Esophagus muscularis mucosa (tissue), 4 donors: ENCODE measurements at regions not wholly inside any gene's neighbourhood (a gene's known extent, or its start where the extent isn't known, plus 50 kb on each side); places are given as distances from the start of the nearest gene placed in this dataset.

Experiments
- DNase-seq: peaks from one replicate; pipeline ENCODE4 v3.0.0-alpha.2; 2017; ENCODE audit errors: extremely low spot score
- H3K27ac ChIP-seq, 4 donors: fragments of 200-600 bp; sonication (generic); replicated peaks in 1 of 4; 1 replicate in 3 of 4; 2 replicates in 1 of 4; pipeline ENCODE4 v1.5.1; 2016 to 2019; ENCODE audit warnings: mild to moderate bottlenecking in 1 of 4
- H3K27me3 ChIP-seq, 4 donors: fragments of 200-600 bp; sonication (generic); one replicate each; pipeline versions ENCODE4 v1.5.1 to v1.6.0; 2016 to 2019
- H3K36me3 ChIP-seq, 4 donors: fragments of 200-600 bp; sonication (generic); one replicate each; pipeline ENCODE4 v1.5.1; 2016 to 2019
- H3K4me1 ChIP-seq, 4 donors: fragments of 200-600 bp; sonication (generic); one replicate each; pipeline ENCODE4 v1.5.1; 2016 to 2019
- H3K4me3 ChIP-seq, 4 donors: fragments of 200-600 bp; sonication (generic); 1 replicate in 2 of 4; 2 replicates in 2 of 4; pipeline ENCODE4 v1.5.1; 2016 to 2019; ENCODE audit warnings: mild to moderate bottlenecking in 4 of 4, moderate library complexity in 1 of 4
- H3K9me3 ChIP-seq, 4 donors: fragments of 200-600 bp; sonication (generic); 1 replicate in 3 of 4; 2 replicates in 1 of 4; pipeline ENCODE4 v1.5.1; 2016 to 2019
- EP300 ChIP-seq: sonication (generic); formaldehyde crosslinking; IDR thresholded peaks from one replicate; pipeline ENCODE4 v1.6.1; 2017; ENCODE audit warnings: antibody characterized with exemption
- POLR2A ChIP-seq: fragments of 450-650 bp; IDR thresholded peaks from one replicate; pipeline ENCODE4 v1.6.1; 2017; ENCODE audit warnings: antibody characterized with exemption, moderate library complexity, mild to moderate bottlenecking, low read depth
- POLR2AphosphoS5 ChIP-seq, 2 donors: sonication (generic); formaldehyde crosslinking; IDR thresholded peaks; one replicate each; pipeline ENCODE4 v1.6.1; 2017; ENCODE audit warnings: antibody characterized with exemption in 2 of 2
- WGBS: methylation state at CpG from one replicate; pipeline ENCODE4 v1.1.5; 2018; 5-methylcytosine and 5-hydroxymethylcytosine counted together
- intact Hi-C: fragments of 100-400 bp; cut with DNase I; formaldehyde crosslinking; loops from one replicate; pipeline ENCODE4 v1.15.1; 2023
- TF ChIP-seq, protein P1 (sequence below), 3 experiments: fragments of 200-600 bp in 2 of 3; fragments of 450-650 bp in 1 of 3; sonication (generic) in 2 of 3; IDR thresholded peaks; one replicate each; pipeline ENCODE4 v1.5.1; 2017 to 2019; ENCODE audit warnings: antibody characterized with exemption in 3 of 3, mild to moderate bottlenecking in 2 of 3, moderate library complexity in 1 of 3

DNA sequence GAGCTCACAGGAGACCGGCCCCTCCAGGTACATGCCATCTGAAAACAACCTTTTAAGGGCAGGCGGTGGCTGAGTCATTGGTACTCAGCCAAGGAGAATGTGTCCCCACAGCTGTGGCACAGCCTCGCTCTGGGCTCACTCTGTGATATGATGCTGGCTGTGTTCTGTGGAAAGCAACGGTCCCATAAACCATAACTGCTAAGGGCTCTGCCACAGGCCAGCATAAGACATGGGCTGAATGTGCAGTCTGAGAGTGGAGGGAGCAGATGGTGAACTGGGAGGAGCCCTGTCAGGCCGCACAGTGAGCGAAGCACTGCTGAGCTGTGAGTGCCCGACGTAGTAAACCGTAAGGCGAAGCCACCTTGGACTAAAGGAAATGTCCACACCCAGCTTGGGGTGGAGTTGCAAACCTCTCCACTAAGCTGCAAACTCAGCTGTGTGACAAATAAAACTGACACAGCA lies 375.8 kb downstream of the THBS2 start:
- Histone ChIP-seq H3K4me1 (no peaks in the 10 kb centered on the region), H3K27ac (no peak overlapping the region), H3K36me3 (no peaks in the 10 kb centered on the region), H3K27me3 (peaks cover 0 to 21% (median 0%) of the 10 kb centered on the region in 4 donors), H3K4me3 (no peak overlapping the region), H3K9me3 (no peaks in the 10 kb centered on the region)
- intact Hi-C loops = no loop called here
- no peak for TF ChIP-seq EP300
- no peak for TF ChIP-seq POLR2A
- TF ChIP-seq, protein P1, sequence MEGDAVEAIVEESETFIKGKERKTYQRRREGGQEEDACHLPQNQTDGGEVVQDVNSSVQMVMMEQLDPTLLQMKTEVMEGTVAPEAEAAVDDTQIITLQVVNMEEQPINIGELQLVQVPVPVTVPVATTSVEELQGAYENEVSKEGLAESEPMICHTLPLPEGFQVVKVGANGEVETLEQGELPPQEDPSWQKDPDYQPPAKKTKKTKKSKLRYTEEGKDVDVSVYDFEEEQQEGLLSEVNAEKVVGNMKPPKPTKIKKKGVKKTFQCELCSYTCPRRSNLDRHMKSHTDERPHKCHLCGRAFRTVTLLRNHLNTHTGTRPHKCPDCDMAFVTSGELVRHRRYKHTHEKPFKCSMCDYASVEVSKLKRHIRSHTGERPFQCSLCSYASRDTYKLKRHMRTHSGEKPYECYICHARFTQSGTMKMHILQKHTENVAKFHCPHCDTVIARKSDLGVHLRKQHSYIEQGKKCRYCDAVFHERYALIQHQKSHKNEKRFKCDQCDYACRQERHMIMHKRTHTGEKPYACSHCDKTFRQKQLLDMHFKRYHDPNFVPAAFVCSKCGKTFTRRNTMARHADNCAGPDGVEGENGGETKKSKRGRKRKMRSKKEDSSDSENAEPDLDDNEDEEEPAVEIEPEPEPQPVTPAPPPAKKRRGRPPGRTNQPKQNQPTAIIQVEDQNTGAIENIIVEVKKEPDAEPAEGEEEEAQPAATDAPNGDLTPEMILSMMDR (IDR thresholded peaks at IDR 0.05) = no peak
- TF ChIP-seq POLR2AphosphoS5 (IDR thresholded peaks at IDR 0.05) = no peak
- WGBS = 90% methylated on average over 2 of the region's 10 CpGs
- no peak for DNase-seq

DNA sequence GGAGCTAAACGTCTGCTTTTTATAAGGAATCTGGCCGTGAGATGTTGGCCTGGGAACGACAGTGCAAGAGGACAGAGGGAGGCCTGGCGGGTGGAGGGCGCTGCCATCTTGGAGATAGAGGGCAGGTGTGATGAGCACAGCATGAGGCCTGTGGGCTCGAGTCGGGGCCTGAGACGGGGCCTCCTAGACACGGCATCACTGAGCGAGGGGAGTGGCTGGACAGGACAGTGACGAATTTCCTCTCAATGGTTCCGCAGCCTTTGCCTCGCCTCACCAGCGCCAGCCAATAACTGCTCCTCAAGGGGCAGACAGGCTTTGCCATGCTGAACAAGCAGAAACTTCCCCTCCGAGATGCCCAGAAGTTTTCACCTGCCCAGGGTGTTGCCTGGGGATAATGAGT lies 376.7 kb downstream of the THBS2 start:
- no peak for DNase-seq
- H3K9me3 ChIP-seq = no peaks in the 10 kb centered on the region
- TF ChIP-seq POLR2A (no peak), POLR2AphosphoS5 (IDR thresholded peaks at IDR 0.05) (no peak), EP300 (no peak)
- TF ChIP-seq, protein P1 (IDR thresholded peaks at IDR 0.05) = no peak
- intact Hi-C loops = no loop called here
- WGBS = 93% methylated on average over 15 of the region's 15 CpGs
- H3K36me3 ChIP-seq = no peaks in the 10 kb centered on the region
- peaks cover 0 to 21% (median 0%) of the 10 kb centered on the region in 4 donors for H3K27me3 ChIP-seq
- H3K4me1 ChIP-seq = no peaks in the 10 kb centered on the region
- no peak overlapping the region for H3K4me3 ChIP-seq
- no peak overlapping the region for H3K27ac ChIP-seq

DNA sequence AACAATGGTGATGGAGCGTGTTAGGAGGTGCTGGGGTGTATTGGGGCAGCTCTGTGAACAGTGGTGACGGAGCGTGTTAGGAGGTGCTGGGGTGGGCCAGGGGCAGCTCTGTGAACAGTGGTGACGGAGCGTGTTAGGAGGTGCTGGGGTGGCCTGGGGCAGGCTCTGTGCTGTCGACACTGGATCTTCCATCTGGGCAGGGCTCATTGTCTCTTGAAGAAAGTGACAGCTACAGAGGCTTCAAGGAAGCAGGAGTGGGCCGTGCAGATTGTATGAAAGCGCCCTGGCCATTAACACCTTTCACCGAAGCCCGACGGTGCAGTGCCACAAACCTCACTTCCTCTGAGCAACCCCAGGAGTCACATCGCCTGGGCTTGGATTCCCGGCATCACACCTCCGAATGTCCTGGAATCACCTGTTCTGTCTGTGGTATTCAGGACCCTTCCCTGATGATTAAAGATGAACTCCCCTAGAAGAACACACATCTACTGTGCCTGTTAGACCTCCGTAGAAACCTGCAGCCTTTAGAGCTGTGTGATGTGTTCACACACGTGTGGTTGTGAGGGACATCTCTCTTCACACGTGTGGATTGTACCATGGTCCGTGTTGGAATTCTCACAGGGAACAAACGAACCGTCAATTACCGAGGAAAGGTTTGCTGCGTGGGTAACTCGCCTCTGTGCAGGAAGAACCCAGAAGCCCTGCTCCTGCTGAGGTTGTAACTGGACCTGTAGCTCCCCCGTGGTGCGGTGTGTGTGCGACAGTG lies 377.7 kb downstream of the THBS2 start:
- Histone ChIP-seq H3K27ac (no peak overlapping the region), H3K4me1 (no peaks in the 10 kb centered on the region), H3K36me3 (no peaks in the 10 kb centered on the region), H3K9me3 (no peaks in the 10 kb centered on the region), H3K27me3 (peaks cover 0 to 21% (median 0%) of the 10 kb centered on the region in 4 donors), H3K4me3 (no peak overlapping the region)
- intact Hi-C loops = no loop called here
- WGBS = 93% methylated on average over 25 of the region's 26 CpGs
- TF ChIP-seq EP300 (no peak), POLR2AphosphoS5 (IDR thresholded peaks at IDR 0.05) (no peak), POLR2A (no peak)
- TF ChIP-seq, protein P1 (IDR thresholded peaks at IDR 0.05) = no peak
- no peak for DNase-seq

DNA sequence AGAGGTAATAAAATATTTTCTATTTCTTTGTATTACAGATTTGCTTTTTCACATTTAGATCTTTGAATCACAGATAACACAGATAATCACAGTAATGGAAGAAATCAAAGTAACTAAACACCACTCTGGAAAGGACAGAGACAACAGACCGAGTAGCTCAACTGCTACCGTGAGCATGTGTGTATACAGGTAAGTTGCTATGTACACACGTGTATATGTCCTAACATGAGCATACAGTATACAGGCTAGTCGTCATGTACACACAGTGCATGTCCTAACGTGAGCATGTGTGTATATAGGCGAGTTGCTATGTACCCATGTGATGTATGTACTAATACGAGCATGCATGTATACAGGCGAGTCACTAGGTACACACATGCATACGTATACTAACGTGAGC lies 379.0 kb downstream of the THBS2 start:
- TF ChIP-seq, protein P1 (IDR thresholded peaks at IDR 0.05) = no peak
- TF ChIP-seq POLR2A = no peak
- no peak for TF ChIP-seq EP300
- no peak for TF ChIP-seq POLR2AphosphoS5 (IDR thresholded peaks at IDR 0.05)
- H3K4me1 ChIP-seq = no peaks in the 10 kb centered on the region
- no peak for DNase-seq
- intact Hi-C loops = no loop called here
- WGBS = 92% methylated on average over 10 of the region's 10 CpGs
- H3K4me3 ChIP-seq = no peak overlapping the region
- H3K36me3 ChIP-seq = no peaks in the 10 kb centered on the region
- H3K9me3 ChIP-seq = no peaks in the 10 kb centered on the region
- peaks cover 0 to 21% (median 0%) of the 10 kb centered on the region in 4 donors for H3K27me3 ChIP-seq
- no peak overlapping the region for H3K27ac ChIP-seq
